A673 (cell line): ENCODE measurements at regions not wholly inside any gene's neighbourhood (a gene's known extent, or its start where the extent isn't known, plus 50 kb on each side); places are given as distances from the start of the nearest gene placed in this dataset.

Experiments
- EZH2 ChIP-seq: fragments of 200-600 bp; sonication (generic); IDR thresholded peaks from 2 replicates; pipeline ENCODE4 v1.6.1; 2017; ENCODE audit warnings: borderline replicate concordance, low read depth, mild to moderate bottlenecking, mixed read lengths, antibody characterized with exemption, low read length; ENCODE audit not compliant: poor library complexity, severe bottlenecking
- TF ChIP-seq, protein P1 (sequence below): fragments of 300-800, 200-600 bp; sonication (generic); conservative IDR thresholded peaks from 2 replicates; pipeline ENCODE4 v1.5.1; 2017; ENCODE audit warnings: low read depth, mild to moderate bottlenecking, antibody characterized with exemption, low read length, moderate library complexity, mixed read lengths

DNA sequence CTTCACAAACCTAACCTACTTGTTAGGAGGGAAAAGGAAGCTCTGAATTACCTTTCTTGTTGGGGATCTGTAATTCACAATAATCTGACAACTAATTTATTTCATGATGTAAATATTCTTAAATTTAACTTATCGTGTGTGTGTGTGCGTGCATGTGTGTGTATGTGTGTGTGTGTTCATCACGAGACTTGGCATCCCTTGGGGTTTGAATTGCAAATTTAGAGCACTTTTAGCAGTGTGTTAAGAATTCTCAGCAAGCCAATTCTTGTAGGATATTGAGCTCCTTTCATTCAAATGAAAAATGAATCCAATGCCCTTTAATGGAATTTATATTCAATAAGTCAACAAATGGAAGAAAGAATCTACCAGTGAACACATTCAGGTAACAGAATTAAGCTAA, 85.9 kb upstream of the C3orf80 start:
- TF ChIP-seq, protein P1, sequence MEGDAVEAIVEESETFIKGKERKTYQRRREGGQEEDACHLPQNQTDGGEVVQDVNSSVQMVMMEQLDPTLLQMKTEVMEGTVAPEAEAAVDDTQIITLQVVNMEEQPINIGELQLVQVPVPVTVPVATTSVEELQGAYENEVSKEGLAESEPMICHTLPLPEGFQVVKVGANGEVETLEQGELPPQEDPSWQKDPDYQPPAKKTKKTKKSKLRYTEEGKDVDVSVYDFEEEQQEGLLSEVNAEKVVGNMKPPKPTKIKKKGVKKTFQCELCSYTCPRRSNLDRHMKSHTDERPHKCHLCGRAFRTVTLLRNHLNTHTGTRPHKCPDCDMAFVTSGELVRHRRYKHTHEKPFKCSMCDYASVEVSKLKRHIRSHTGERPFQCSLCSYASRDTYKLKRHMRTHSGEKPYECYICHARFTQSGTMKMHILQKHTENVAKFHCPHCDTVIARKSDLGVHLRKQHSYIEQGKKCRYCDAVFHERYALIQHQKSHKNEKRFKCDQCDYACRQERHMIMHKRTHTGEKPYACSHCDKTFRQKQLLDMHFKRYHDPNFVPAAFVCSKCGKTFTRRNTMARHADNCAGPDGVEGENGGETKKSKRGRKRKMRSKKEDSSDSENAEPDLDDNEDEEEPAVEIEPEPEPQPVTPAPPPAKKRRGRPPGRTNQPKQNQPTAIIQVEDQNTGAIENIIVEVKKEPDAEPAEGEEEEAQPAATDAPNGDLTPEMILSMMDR, result no peak
- TF ChIP-seq EZH2, result no peak
